ENCODE measurements at regions not wholly inside any gene's neighbourhood (a gene's known extent, or its start where the extent isn't known, plus 50 kb on each side); places are given as distances from the start of the nearest gene placed in this dataset.

DNA sequence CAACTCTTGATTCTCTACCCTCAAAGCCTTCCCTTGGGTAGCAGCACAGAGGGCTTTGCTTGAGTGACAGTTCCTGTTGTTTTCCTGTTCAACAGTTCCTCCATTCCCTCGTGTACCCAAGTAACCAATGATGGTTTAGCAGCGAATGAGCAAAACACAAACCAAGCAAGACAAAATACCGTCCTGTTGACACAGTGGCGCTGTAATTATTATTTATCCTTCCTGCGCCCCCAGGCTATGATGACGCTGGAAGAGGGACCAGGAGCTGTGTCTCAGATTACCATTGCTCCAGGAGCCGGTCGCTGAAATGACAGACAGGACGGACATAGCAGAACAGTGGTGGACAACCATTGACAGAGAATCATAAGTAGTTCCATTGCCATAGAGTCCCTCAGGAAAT, 154.8 kb downstream of the GADD45G start:
- TF ChIP-seq, protein P1, sequence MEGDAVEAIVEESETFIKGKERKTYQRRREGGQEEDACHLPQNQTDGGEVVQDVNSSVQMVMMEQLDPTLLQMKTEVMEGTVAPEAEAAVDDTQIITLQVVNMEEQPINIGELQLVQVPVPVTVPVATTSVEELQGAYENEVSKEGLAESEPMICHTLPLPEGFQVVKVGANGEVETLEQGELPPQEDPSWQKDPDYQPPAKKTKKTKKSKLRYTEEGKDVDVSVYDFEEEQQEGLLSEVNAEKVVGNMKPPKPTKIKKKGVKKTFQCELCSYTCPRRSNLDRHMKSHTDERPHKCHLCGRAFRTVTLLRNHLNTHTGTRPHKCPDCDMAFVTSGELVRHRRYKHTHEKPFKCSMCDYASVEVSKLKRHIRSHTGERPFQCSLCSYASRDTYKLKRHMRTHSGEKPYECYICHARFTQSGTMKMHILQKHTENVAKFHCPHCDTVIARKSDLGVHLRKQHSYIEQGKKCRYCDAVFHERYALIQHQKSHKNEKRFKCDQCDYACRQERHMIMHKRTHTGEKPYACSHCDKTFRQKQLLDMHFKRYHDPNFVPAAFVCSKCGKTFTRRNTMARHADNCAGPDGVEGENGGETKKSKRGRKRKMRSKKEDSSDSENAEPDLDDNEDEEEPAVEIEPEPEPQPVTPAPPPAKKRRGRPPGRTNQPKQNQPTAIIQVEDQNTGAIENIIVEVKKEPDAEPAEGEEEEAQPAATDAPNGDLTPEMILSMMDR (tag by site-specific recombination; IDR thresholded peaks at IDR 0.05), result no peak
- TF ChIP-seq, protein P2, sequence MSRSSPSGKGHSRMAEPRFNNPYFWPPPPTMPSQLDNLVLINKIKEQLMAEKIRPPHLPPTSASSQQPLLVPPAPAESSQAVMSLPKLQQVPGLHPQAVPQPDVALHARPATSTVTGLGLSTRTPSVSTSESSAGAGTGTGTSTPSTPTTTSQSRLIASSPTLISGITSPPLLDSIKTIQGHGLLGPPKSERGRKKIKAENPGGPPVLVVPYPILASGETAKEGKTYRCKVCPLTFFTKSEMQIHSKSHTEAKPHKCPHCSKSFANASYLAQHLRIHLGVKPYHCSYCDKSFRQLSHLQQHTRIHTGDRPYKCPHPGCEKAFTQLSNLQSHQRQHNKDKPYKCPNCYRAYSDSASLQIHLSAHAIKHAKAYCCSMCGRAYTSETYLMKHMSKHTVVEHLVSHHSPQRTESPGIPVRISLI (tag by site-specific recombination; IDR thresholded peaks at IDR 0.05), result no peak
- TF ChIP-seq ZNF184 (tag by site-specific recombination; IDR thresholded peaks at IDR 0.05) (no peak), ZNF707 (tag by site-specific recombination; IDR thresholded peaks at IDR 0.05) (no peak), ZNF174 (tag by site-specific recombination; IDR thresholded peaks at IDR 0.05) (no peak), ZNF175 (tag by site-specific recombination; IDR thresholded peaks at IDR 0.05) (no peak), ZNF211 (tag by site-specific recombination; IDR thresholded peaks at IDR 0.05; ENCODE audit: low read depth) (no peak), ZNF354C (tag by site-specific recombination; IDR thresholded peaks at IDR 0.05; ENCODE audit: borderline replicate concordance, low read depth) (no peak), ZNF510 (tag by site-specific recombination; IDR thresholded peaks at IDR 0.05; ENCODE audit: insufficient replicate concordance) (no peak)
- TF ChIP-seq, protein P3, sequence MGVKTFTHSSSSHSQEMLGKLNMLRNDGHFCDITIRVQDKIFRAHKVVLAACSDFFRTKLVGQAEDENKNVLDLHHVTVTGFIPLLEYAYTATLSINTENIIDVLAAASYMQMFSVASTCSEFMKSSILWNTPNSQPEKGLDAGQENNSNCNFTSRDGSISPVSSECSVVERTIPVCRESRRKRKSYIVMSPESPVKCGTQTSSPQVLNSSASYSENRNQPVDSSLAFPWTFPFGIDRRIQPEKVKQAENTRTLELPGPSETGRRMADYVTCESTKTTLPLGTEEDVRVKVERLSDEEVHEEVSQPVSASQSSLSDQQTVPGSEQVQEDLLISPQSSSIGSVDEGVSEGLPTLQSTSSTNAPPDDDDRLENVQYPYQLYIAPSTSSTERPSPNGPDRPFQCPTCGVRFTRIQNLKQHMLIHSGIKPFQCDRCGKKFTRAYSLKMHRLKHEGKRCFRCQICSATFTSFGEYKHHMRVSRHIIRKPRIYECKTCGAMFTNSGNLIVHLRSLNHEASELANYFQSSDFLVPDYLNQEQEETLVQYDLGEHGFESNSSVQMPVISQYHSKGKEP (tag by site-specific recombination; IDR thresholded peaks at IDR 0.05), result no peak
